Gastrocnemius medialis (tissue), 4 donors: ENCODE measurements at regions not wholly inside any gene's neighbourhood (a gene's known extent, or its start where the extent isn't known, plus 50 kb on each side); places are given as distances from the start of the nearest gene placed in this dataset.

Experiments
- ATAC-seq, 2 donors: fragments of 150-250 bp; one replicate each; pipeline ENCODE4 v1.9.1; 2016
- DNase-seq, 2 donors: peaks; one replicate each; pipeline ENCODE4 v3.0.0-alpha.2; 2019
- H3K27ac ChIP-seq, 4 donors: fragments of 200-600 bp; sonication (generic); 1 replicate in 1 of 4; 2 replicates in 3 of 4; pipeline ENCODE4 v1.5.1; 2016 to 2018; ENCODE audit warnings: mild to moderate bottlenecking in 2 of 4, moderate library complexity in 1 of 4
- H3K27me3 ChIP-seq, 3 donors: fragments of 200-600 bp; sonication (generic) in 2 of 3; 1 replicate in 1 of 3; 2 replicates in 2 of 3; pipeline versions ENCODE4 v1.5.1 to v1.6.0; 2016 to 2019; ENCODE audit warnings: mild to moderate bottlenecking in 1 of 3, moderate library complexity in 1 of 3
- H3K36me3 ChIP-seq, 2 donors: fragments of 200-600 bp; sonication (generic) in 1 of 2; one replicate each; pipeline ENCODE4 v1.5.1; 2017 to 2018
- H3K4me1 ChIP-seq, 2 donors: fragments of 200-600 bp; sonication (generic) in 1 of 2; one replicate each; pipeline ENCODE4 v1.5.1; 2016 to 2017; ENCODE audit warnings: mild to moderate bottlenecking in 2 of 2
- H3K4me3 ChIP-seq, 4 donors: fragments of 200-600 bp; sonication (generic) in 3 of 4; 1 replicate in 1 of 4; 2 replicates in 3 of 4; pipeline ENCODE4 v1.5.1; 2016 to 2019; ENCODE audit warnings: mild to moderate bottlenecking in 2 of 4
- H3K9me3 ChIP-seq, 3 donors: fragments of 200-600 bp; sonication (generic) in 2 of 3; 1 replicate in 1 of 3; 2 replicates in 2 of 3; pipeline ENCODE4 v1.5.1; 2016 to 2019
- CTCF ChIP-seq, 5 experiments: fragments of 450-650 bp in 3 of 5; fragments of 200-600 bp in 2 of 5; sonication (generic) in 2 of 5; IDR thresholded peaks in 4 of 5; conservative IDR thresholded peaks in 1 of 5; 1 replicate in 4 of 5; 2 replicates in 1 of 5; pipeline ENCODE4 v1.5.1; 2016 to 2019; ENCODE audit warnings: antibody characterized with exemption in 5 of 5, mild to moderate bottlenecking in 3 of 5, moderate library complexity in 3 of 5
- POLR2A ChIP-seq, 2 donors: fragments of 450-650 bp; IDR thresholded peaks; one replicate each; pipeline ENCODE4 v1.6.1; 2017; ENCODE audit warnings: antibody characterized with exemption in 2 of 2, mild to moderate bottlenecking in 2 of 2, moderate library complexity in 2 of 2
- in situ Hi-C, 4 donors: fragments of 200-750 bp; cut with MboI; loops; one replicate each; pipeline versions ENCODE4 v1.15.0 to v1.8.0; 2017; ENCODE audit warnings: low sequenced_read_pairs in 4 of 4
- intact Hi-C: fragments of 100-400 bp; cut with DNase I; formaldehyde crosslinking; loops from one replicate; pipeline ENCODE4 v1.15.1; 2023; ENCODE audit warnings: low total_unique reads

GRCh38 chr3:23127196-23127595 is 75.9 kb upstream of the UBE2E2 start:
- Histone ChIP-seq H3K36me3 (no peaks in the 10 kb centered on the region), H3K27me3 (no peaks in the 10 kb centered on the region), H3K4me1 (peaks cover 8 to 17% of the 10 kb centered on the region in 2 donors), H3K27ac (no peak overlapping the region), H3K4me3 (no peak overlapping the region), H3K9me3 (no peaks in the 10 kb centered on the region)
- intact Hi-C loops (no loop called here), in situ Hi-C loops (no loop called here)
- ATAC-seq (no peak), DNase-seq (no peak)
- TF ChIP-seq CTCF (IDR thresholded peaks at IDR 0.05 in 4 of 5, conservative IDR thresholded peaks at IDR 0.05 in 1 of 5) = no peak
- no peak for TF ChIP-seq POLR2A (IDR thresholded peaks at IDR 0.05)

GRCh38 chr3:23128655-23129054 is 74.5 kb upstream of the UBE2E2 start:
- in situ Hi-C loops (no loop called here), intact Hi-C loops (no loop called here)
- Histone ChIP-seq H3K4me1 (peaks cover 8 to 17% of the 10 kb centered on the region in 2 donors), H3K36me3 (no peaks in the 10 kb centered on the region), H3K4me3 (peak overlapping the region; percentile 31 to 42 (median 38)), H3K9me3 (no peaks in the 10 kb centered on the region), H3K27ac (peak overlapping the region; percentile 63 to 76 (median 70)), H3K27me3 (no peaks in the 10 kb centered on the region)
- TF ChIP-seq CTCF (IDR thresholded peaks at IDR 0.05 in 4 of 5, conservative IDR thresholded peaks at IDR 0.05 in 1 of 5) = no peak
- no peak for TF ChIP-seq POLR2A (IDR thresholded peaks at IDR 0.05)
- ATAC-seq (peak in 1 of 2 donors; percentile 45), DNase-seq (no peak)

- Histone ChIP-seq H3K27me3 (no peaks in the 10 kb centered on the region), H3K9me3 (no peaks in the 10 kb centered on the region), H3K4me1 (peaks cover 8 to 17% of the 10 kb centered on the region in 2 donors), H3K36me3 (no peaks in the 10 kb centered on the region), H3K27ac (peak overlapping the region; percentile 63 to 76 (median 70)), H3K4me3 (peak overlapping the region; percentile 31 to 42 (median 38))
- in situ Hi-C loops = no loop called here
- TF ChIP-seq POLR2A (IDR thresholded peaks at IDR 0.05) (no peak), CTCF (IDR thresholded peaks at IDR 0.05 in 4 of 5, conservative IDR thresholded peaks at IDR 0.05 in 1 of 5) (no peak)
- ATAC-seq (peak; percentile 86 to 88), DNase-seq (no peak)
- intact Hi-C loops = no loop called here
These were observed 74.0 kb upstream of the UBE2E2 start for GRCh38 chr3:23129117-23129516.

GRCh38 chr3:23129817-23130216 is 73.3 kb upstream of the UBE2E2 start:
- DNase-seq (no peak), ATAC-seq (no peak)
- Histone ChIP-seq H3K27me3 (no peaks in the 10 kb centered on the region), H3K4me3 (peak overlapping the region in 1 of 4 donors; percentile 31), H3K4me1 (peaks cover 8 to 17% of the 10 kb centered on the region in 2 donors), H3K36me3 (no peaks in the 10 kb centered on the region), H3K9me3 (no peaks in the 10 kb centered on the region), H3K27ac (peak overlapping the region in 1 of 4 donors; percentile 72)
- intact Hi-C loops (no loop called here), in situ Hi-C loops (no loop called here)
- TF ChIP-seq POLR2A (IDR thresholded peaks at IDR 0.05) (no peak), CTCF (IDR thresholded peaks at IDR 0.05 in 4 of 5, conservative IDR thresholded peaks at IDR 0.05 in 1 of 5) (no peak)

- no peaks in the 10 kb centered on the region for H3K9me3 ChIP-seq
- no peak for TF ChIP-seq POLR2A (IDR thresholded peaks at IDR 0.05)
- no peak for TF ChIP-seq CTCF (IDR thresholded peaks at IDR 0.05 in 4 of 5, conservative IDR thresholded peaks at IDR 0.05 in 1 of 5)
- no peak overlapping the region for H3K27ac ChIP-seq
- intact Hi-C loops (no loop called here), in situ Hi-C loops (no loop called here)
- no peak for DNase-seq
- ATAC-seq = no peak
- no peaks in the 10 kb centered on the region for H3K27me3 ChIP-seq
- no peaks in the 10 kb centered on the region for H3K36me3 ChIP-seq
- H3K4me3 ChIP-seq = no peak overlapping the region
- peaks cover 8 to 17% of the 10 kb centered on the region in 2 donors for H3K4me1 ChIP-seq
These were observed 72.7 kb upstream of the UBE2E2 start for GRCh38 chr3:23130406-23130805.
